Amniotic epithelial cell (primary cell): ENCODE measurements at regions not wholly inside any gene's neighbourhood (a gene's known extent, or its start where the extent isn't known, plus 50 kb on each side); places are given as distances from the start of the nearest gene placed in this dataset.

Source experiments
- DNase-seq: peaks from one replicate; pipeline ENCODE4 v3.0.0-alpha.2; 2010; ENCODE audit warnings: low read depth

GRCh38 chr2:3062476-3063260 is 314.9 kb downstream of the EIPR1 start:
- DNase-seq = no peak

- no peak for DNase-seq
These were observed 317.6 kb downstream of the EIPR1 start for GRCh38 chr2:3060049-3060448.

DNA sequence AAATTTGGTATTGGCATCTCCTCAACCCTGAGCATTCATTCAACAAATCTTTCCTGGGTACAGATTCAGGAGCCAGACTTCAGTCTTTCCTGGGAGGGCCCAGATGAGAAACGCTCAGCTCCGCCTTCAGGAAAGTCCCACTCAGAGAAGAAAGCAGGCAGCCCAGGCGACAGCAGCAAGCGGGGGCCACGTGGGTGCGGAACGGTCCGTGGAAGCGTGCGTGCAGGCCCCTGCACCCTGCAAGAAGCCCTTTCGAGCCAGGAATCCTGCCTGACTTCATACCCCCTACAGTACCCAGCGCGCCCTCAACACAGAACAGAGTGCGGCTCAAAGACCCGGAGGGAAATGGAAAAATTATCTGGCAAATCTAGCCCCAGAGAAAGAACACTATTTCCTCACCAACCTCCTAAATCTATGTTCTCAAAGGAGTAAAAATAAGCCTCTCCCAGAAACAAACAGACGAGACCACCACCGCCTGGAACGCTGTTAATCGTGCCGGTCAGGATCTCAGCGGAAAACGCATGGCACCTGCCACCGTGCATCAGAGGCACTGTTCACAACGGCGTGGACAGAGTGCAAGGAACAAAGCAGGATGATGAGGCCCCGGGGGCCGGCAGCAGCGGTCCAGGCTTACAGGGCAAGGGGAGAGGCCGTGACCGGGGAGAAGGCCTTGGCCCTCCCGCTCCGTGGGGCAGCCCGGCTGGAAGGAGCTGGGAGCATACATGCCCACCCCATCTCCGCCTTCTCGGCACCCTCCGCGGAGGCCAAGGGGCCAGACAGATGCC is 318.3 kb downstream of the EIPR1 start:
- DNase-seq = no peak

DNA sequence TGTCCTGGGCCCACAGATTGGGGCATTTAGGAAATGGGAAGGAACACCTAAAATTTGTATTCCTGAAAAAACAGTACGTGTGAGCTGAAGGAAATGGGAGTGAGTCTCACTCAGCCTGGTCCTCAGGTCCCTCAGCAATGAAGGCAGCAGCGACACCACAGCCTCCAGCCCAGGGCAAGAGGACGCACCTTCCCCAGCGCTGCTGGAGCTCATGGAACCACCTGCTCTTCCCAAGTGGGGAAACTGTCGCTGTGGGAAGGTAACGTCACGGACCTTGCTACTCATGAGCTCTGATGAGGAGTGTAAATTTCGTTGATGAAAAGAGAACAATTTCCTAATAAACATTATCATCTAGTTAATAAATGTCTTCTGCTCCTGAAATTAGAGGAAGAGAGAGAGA is 323.6 kb downstream of the EIPR1 start:
- no peak for DNase-seq

- no peak for DNase-seq
These were observed 326.4 kb downstream of the EIPR1 start for GRCh38 chr2:3051266-3051665.

DNA sequence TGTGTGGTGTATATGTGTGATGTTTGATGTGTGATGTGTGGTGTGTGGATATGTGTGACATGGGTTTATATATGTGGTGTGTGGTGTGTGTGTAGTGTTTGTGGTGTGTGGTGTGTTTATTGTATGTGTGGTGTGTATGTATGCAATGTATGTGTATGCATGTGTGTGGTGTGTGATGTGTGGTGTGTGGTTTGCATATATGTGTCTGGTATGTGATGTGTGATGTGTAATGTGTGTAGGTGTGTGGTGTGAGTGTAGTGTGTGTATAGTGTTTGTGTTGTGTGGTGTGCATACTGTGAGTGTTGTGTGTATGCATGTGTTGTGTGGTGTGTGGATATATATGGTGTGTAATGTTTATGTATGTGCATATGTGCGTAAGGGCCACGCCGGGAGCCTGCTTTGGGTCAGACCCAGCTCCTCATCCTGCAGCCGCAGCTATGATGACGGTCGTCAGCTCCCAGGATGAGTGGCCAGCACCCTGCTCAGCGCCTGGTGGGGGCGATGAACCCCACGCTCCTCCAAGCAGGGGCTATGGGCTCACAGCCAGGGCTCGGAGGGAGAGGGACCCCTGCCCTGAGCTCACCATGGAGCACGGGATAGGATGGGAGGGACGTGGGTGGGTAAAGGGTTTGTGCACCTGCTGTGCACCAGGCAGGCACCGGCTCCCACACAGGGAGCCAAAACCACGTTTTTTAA is 331.3 kb downstream of the EIPR1 start:
- DNase-seq = no peak

DNA sequence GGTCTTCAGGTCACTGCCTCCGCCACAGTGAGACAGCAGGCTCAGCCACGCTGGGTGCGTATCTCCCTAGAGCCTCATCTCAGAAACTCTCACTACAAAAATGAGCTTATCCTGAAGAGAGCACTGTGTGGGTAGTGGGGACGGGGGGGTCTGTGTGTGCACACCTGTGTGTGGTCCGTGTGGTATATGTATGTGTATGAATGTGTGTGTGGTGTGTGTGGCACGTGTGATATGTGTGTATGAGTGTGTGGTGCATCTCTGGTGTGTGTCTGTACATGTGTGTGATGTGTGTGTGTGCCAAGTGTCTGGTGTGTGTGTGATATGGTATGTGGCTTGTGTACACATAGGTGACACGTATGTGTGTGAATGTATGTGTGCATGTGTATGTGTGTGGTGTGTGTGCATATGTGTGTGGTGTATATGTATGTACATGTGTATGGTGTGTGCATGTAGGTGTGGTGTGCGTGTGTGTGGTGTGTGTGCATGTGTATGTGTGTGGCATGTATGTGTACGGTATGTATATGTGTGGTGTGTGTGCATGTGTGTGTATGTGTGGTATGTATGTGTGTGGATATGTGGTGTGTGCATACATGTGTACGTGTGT is 332.2 kb downstream of the EIPR1 start:
- no peak for DNase-seq

DNA sequence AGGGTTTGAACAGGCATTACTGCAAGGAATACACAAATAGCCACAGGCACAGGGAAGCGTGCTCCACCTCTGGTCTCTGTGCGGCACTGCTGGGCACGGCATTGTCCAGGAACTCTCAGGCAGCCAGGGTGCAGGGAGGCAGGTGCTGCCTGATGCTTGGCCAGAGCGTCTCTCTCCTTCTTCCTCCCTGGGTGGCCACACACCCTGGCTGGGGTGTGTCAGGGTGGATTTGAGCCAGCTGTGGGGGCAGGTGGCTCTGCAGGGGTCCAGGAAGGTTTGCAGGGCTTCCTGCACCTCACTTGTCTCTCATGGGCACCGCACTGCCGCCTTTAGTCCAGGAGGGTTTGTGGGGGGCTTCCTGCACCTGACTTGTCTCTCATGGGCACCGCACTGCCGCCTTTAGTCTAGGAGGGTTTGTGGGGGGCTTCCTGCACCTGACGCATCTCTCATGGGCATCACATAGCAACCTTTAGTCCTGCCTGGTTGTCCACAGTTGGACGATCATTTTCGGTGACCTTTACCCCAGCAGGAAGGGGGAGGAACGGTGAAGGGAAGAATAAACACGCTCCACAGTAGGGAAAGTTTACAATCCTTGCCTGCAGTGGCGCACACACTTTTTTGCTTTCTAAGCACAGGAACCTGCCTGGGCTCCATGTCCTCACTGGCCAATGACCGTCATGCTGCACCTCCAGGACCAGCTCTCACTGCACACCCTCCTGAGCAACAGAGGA is 332.9 kb downstream of the EIPR1 start:
- DNase-seq = no peak

DNA sequence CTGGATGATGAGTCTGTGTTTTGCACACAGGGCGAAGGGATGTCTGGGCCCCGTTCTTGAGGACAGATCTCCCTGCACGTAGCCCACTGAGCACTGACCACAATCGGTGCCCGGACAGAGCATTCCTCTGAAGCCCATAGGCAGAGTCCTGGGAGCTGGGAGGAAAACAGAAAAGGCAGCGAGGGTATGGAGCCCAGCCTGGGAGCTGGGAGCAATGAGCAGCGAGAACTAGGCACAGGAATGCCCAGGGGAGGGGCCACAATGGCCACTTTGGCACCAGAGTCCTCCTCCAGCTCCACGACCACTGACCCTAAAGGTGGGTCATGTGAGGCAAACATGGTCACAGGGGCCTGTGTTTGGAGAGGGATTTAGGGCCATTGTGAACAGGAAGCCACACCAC is 333.9 kb downstream of the EIPR1 start:
- no peak for DNase-seq

DNA sequence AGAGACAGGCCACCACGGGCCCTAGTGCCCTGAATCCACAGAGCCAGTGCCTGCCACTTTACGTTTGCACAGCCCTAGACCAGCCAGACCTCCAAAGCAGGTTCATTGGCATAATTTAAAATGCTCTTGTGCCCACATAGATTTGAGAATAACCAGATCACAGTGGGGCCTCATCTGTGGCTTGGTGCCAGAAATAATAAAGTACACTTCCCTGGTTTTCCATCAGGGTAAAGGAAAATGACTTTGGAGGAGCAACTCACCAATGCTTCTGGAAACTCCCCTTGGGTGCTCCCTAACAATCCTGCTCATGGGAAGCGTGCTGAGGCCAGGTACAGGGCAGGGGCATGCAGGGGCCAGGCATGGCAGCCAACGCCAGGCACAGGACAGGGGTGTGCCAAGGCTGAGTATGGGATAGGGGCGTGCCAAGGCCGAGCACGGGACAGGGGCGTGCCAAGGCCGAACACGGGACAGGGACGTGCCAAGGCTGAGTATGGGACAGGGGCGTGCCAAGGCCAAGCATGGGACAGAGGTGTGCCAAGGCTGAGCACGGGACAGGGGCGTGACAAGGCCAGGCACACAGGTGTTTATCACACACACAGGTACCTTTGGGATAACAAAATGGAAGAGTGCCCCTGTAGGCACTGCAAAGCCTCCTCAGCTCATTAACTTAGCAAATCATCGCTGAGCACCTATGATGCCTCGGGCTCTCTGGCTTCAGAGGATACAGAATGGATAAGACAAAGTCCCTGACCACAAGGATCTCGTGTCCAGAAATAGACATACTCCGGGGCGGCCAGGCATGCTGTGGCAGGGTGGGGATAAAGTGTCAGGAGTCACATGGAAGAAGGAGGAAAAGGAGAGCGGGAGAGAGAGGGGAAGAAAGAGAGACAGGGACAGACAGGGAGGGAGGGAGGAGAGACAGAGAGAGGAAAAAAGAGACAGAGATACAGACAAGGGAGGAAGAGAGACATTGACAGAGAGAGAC is 334.7 kb downstream of the EIPR1 start:
- DNase-seq = no peak

DNA sequence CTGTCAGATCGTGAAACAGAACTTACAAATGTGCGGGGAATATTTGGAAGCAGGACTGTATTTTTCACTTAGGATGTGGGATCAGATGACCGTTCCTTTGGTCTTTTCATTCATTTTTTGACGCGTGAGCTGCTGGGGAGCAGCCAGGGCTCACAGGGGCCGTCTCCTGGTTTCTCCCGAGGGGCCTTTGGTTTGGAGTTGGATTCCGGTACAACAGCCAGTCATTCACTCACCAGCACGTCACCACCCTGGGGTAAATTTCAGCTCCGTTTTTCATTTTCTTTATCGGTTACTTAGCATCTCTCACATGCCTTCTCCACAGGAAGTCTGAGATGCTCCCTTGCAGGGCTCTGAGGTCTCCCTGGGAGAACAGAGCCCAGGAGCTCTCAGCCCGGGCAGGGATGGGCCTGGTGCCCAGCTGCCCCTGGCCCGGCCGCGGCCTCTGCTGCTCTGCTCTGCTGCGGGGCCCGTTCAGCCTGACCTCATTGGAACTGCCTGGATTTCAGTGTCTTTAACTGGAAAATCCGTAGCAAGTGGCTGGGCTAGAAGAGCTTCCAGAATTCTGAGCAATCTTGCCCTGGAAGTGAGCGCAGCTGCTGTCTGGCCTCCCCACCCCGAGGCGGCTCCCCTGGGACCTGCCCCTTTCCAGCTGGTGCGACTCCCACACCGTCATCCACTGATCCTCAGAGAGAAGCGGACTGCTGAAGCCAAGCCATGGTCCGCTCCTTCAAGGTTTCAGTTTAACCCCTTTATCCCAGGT is 335.6 kb downstream of the EIPR1 start:
- DNase-seq = no peak

- DNase-seq = no peak
These were observed 336.4 kb downstream of the EIPR1 start for GRCh38 chr2:3041246-3041645.

DNA sequence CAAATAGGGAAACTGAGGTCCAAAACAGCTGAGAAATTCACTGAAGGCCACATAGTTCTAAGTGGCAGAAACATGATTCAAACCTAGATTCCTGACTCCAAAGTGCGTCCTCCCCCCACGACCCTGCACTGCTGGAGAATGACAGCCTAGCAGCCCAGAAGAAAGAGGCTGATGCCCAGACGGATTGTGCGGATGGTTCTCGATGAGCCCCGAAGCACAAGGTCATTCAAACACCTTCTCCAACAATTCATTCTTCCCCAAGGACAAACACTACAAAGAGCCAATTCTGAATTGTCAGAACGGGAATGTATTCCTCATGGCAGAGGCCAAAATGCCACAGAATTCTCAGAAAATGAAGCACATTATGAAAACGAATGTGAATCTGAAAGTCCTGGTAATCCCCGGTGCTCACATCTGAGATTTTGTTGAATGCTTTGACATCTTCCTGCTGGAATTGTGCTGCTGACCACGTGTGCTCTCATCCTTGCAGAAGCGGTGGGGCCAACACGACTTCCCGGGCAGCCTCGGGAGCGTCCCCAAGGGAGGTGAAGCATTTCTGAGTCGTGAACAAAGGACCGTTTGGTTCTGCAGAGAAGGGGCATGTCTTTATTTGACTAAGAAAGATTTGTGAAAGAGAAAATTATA is 337.0 kb downstream of the EIPR1 start:
- no peak for DNase-seq

GRCh38 chr2:3040066-3040428 is 337.6 kb downstream of the EIPR1 start:
- DNase-seq = no peak

GRCh38 chr2:3039188-3040065 is 338.2 kb downstream of the EIPR1 start:
- no peak for DNase-seq

GRCh38 chr2:3038636-3039035 is 339.0 kb downstream of the EIPR1 start:
- DNase-seq = no peak

GRCh38 chr2:3037196-3038194 is 340.1 kb downstream of the EIPR1 start:
- no peak for DNase-seq
